HUES48 (cell line): ENCODE measurements at regions not wholly inside any gene's neighbourhood (a gene's known extent, or its start where the extent isn't known, plus 50 kb on each side); places are given as distances from the start of the nearest gene placed in this dataset.

Experiments used
- H3K27ac ChIP-seq: one replicate; pipeline ENCODE4 v1.7.0; 2013; ENCODE audit warnings: low read depth, low read length, inconsistent platforms
- H3K27me3 ChIP-seq: 2 replicates; pipeline ENCODE4 v1.6.1; 2013; ENCODE audit warnings: mild to moderate bottlenecking, low read length; ENCODE audit not compliant: control insufficient read depth, insufficient read depth
- H3K36me3 ChIP-seq: 2 replicates; pipeline ENCODE4 v1.6.1; 2013; ENCODE audit warnings: low read length; ENCODE audit not compliant: control insufficient read depth, insufficient read depth
- H3K4me1 ChIP-seq: 2 replicates; pipeline ENCODE4 v1.6.1; 2013; ENCODE audit warnings: mild to moderate bottlenecking, low read length; ENCODE audit not compliant: control insufficient read depth, insufficient read depth
- H3K4me3 ChIP-seq: 2 replicates; pipeline ENCODE4 v1.5.1; 2013; ENCODE audit warnings: mild to moderate bottlenecking, low read depth, low read length
- H3K9ac ChIP-seq: 2 replicates; pipeline ENCODE4 v1.6.1; 2013; ENCODE audit warnings: mild to moderate bottlenecking, low read depth, low read length, moderate library complexity
- H3K9me3 ChIP-seq: 2 replicates; pipeline ENCODE4 v1.6.1; 2013; ENCODE audit warnings: low read length; ENCODE audit not compliant: control insufficient read depth, insufficient read depth

DNA sequence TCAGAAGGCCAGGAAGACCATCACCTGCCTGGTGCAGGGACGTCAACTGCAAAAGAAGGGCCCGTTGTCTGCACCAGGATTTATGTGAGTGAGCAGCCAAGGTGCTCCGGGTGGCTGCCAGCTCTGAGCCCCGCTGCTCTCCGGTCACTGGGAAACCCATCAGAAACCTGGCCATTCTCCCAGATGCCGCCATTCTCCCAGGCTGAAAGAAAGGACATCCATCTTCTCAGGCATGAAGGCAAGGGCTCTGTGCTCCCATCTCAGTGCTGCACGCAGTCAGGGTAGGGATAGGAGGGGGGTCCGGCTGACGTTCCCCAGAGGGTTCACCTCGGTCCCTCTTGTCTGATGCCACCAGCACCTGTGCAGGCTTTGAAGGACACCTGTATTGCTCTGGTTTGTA is 158.4 kb downstream of the ERCC6L2 start:
- H3K36me3 ChIP-seq, result no peaks in the 10 kb centered on the region
- H3K27ac ChIP-seq, result no peak overlapping the region
- peaks cover 21% of the 10 kb centered on the region; the same call in 1 of the 2 replicates for H3K27me3 ChIP-seq
- no peaks in the 10 kb centered on the region for H3K4me1 ChIP-seq
- no peak overlapping the region for H3K4me3 ChIP-seq
- H3K9ac ChIP-seq, result no peak overlapping the region
- H3K9me3 ChIP-seq, result peaks cover 12% of the 10 kb centered on the region; the same call in 1 of the 2 replicates

DNA sequence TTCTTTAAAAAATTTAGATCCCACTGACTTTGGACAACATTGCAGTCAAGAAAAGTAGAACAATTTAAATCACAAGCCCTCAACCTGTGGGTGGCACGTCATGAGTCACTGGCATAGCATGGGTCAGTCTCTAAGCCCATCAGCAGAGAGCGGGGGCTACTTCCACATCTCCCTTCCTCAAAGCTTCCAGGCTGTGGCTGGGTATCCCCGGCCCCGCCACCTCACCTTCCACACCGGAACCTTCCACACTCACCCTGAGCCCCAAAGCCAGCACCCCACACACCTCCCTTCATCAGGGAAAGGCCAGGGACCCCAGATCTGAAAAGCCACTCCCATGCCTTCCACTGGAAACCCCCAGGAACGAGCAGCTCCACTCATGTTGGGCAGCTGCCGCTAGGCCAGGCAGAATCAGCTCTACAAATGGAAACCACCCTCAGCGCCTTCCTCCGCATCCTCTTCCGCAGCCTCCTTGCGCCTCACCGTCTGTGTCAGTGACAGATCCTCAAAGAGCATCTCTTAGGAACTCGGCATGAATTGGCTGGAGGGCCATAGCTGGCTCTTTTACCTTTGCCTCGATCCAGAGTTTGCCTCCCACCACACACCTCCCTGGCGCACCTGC is 156.5 kb downstream of the ERCC6L2 start:
- Histone ChIP-seq H3K4me1 (no peaks in the 10 kb centered on the region), H3K4me3 (no peak overlapping the region), H3K27ac (no peak overlapping the region), H3K27me3 (peaks cover 25% of the 10 kb centered on the region), H3K9ac (no peak overlapping the region), H3K9me3 (peaks cover 12% of the 10 kb centered on the region; the same call in 1 of the 2 replicates), H3K36me3 (no peaks in the 10 kb centered on the region)

DNA sequence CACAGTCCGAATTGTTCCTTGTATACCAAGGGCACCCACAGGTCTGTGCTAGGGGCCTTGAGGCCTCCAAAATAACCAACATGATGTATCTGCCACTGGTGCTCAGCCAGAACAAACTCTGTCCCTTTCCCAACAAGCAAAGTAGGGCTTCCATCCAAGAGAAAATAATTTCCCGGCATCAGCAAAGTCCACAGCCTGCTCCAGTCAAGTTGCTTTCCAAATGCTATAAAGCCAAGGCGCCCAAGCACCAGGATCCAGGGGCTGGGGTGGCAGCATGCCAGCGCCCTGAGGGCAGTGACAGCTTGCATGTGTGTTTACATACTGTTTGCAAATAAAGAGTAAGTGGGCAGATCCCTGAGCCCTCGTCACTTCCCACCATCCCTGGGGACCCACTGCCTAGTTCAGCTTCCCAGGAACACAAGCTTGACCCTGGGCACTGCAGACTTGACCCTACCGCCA is 155.9 kb downstream of the ERCC6L2 start:
- Histone ChIP-seq H3K27ac (no peak overlapping the region), H3K4me3 (no peak overlapping the region), H3K4me1 (no peaks in the 10 kb centered on the region), H3K9me3 (peaks cover 12% of the 10 kb centered on the region; the same call in 1 of the 2 replicates), H3K9ac (no peak overlapping the region), H3K27me3 (peaks cover 31% of the 10 kb centered on the region), H3K36me3 (no peaks in the 10 kb centered on the region)

DNA sequence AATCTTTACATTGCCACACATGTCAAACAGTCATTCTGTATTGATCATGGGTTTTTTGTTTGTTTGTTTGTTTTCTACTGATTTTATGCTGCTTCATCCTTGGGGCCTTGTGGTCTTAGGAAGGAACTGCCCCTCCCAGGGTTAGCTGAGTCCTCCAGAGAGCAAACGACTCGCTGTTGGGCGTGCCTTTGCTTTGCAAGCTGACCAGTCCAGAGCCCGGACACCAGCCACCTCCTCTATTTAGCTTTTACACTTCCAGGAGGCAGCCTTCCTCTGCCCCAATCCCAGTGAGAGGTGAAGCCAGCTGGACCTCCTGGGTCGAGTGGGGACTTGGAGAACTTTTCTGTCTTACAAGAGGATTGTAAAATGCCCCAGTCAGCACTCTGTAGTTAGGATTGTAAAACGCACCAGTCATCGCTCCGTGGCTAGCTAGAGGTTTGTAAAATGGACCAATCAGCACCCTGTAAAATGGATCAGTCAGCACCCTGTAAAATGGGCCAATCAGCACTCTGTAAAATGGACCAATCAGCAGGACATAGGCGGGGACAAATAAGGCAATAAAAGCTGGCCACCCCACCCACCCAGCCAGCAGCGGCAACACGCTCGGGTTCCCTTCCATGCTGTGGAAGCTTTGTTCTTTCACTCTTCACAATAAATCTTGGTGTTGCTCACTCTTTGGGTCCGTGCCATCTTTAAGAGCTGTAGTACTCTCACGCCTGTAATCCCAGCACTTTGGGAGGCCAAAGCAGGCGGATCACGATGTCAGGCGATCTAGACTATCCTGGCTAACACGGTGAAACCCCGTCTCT is 154.4 kb downstream of the ERCC6L2 start:
- Histone ChIP-seq H3K27me3 (peaks cover 45% of the 10 kb centered on the region), H3K27ac (no peak overlapping the region), H3K9me3 (peaks cover 4% of the 10 kb centered on the region; the same call in 1 of the 2 replicates), H3K36me3 (no peaks in the 10 kb centered on the region), H3K4me3 (no peak overlapping the region), H3K4me1 (no peaks in the 10 kb centered on the region), H3K9ac (no peak overlapping the region)

DNA sequence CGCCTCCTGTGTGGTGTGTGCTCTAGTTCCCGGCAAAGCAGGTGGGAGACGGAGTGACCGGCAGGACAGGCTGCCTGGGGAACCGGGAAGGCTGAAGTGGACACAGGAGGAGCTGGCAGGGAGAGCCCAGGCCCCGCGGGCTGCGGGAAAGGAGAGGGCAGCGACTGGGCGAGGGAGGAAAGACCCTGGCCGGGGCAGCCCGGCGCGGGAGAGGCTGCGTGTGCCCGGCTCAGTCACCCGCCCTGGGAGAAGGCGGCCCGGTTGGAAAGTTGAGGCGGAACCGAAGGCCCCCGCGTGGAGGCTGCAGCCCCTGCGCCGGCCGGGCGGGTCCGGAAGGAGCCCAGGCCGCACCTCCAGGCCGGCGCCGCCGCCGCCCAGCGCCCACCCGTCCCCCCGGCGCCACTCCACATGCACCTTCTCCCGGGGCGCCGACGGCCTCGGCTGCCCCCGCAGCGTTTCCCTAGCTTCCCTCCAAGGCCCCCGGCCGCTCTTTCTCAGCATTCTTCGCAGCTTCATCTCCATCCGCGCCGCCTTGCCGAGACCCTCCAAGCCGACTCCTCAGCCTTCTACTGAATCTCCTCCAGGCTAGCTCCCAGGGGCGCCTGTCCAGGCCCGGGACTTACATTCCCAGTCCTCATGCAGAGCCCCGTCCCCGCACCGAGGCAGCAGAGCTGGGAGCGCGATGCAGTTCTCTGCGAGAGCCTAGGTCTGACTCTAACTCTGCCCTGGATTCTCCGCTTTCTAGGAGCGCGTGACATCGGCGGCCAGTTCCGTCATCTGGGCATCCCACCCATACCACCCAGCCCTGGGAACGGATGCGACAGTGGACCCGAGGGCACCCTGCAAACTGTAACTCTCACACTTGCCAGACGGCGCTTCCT is 152.0 kb downstream of the ERCC6L2 start:
- Histone ChIP-seq H3K4me1 (peaks cover 9% of the 10 kb centered on the region; the same call in 1 of the 2 replicates), H3K9me3 (no peaks in the 10 kb centered on the region), H3K27ac (no peak overlapping the region), H3K4me3 (peak overlapping the region; percentile 54), H3K36me3 (no peaks in the 10 kb centered on the region), H3K27me3 (peaks cover 69% of the 10 kb centered on the region), H3K9ac (no peak overlapping the region)

DNA sequence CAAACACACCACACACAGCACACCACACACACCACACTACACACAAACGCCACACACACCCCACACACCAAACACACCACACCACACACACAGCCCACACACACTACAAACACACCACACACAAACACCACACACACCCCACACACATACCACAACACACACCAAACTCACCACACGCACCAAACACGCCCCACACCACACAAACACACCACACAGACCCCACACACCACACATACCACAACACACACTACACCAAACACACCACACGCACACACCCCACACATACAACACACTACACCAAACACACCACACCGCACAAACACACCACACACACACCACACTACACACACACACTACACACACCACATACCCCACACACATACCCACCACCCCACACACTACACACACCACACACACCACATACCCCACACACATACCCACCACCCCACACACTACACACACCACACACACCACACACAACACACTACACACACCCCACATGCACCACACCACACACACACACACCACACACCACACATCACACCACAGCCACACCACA is 151.2 kb downstream of the ERCC6L2 start:
- Histone ChIP-seq H3K4me3 (peak overlapping the region; percentile 54; the same call in 1 of the 2 replicates), H3K4me1 (peaks cover 14% of the 10 kb centered on the region; the same call in 1 of the 2 replicates), H3K27me3 (peaks cover 77% of the 10 kb centered on the region), H3K36me3 (no peaks in the 10 kb centered on the region), H3K27ac (no peak overlapping the region), H3K9ac (no peak overlapping the region), H3K9me3 (no peaks in the 10 kb centered on the region)

DNA sequence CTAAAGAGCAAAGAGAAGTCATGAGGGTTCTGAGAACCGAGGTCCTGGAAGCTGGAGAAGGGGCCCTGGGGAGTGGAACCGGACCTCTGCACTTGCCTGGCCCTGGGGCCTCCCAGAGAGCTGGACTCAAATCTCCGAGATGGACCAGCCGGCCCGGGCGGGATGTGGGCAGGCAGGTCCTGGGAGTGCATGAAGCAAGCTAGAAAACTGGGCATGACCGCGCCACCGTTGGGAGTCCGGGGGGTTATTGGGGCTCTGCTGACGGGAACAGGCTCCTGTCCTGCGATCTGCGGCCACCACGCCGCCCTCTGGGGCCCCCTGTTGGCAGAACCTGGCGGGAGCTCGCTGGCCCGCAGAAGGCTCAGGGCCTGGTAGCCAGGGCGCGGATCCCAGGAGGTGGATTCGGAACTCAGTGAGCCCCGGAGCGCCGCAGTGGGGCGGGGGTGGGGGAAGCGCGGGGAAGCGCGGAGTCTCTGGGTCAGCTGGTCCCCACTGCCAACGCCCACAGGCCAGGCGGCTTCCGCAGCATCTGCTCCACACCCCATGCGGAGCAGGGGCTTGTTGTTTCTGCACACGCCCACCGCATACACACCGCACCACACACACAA is 150.6 kb downstream of the ERCC6L2 start:
- no peaks in the 10 kb centered on the region for H3K9me3 ChIP-seq
- H3K4me3 ChIP-seq, result no peak overlapping the region
- H3K9ac ChIP-seq, result no peak overlapping the region
- peaks cover 83% of the 10 kb centered on the region for H3K27me3 ChIP-seq
- no peak overlapping the region for H3K27ac ChIP-seq
- H3K4me1 ChIP-seq, result peaks cover 14% of the 10 kb centered on the region; the same call in 1 of the 2 replicates
- H3K36me3 ChIP-seq, result no peaks in the 10 kb centered on the region

DNA sequence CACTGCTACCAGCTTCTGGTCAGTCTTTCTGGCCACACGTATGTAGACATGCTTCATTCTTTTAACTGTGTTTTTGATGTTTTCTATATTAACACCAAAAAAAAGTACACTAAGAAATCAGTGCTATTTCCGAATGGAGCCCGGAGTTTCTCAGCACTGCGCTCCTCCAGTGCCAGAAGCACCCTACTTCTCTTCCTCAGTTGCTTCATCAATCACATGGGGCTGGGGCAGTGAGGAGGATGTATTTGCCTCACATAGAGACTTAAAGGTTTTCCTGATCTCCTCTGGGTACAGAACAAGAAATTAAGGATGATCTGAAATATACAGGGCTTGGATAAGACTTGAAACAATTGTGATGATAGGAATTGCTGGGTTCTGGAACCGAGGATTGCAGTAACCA is 148.0 kb downstream of the ERCC6L2 start:
- Histone ChIP-seq H3K27me3 (peaks cover 98% of the 10 kb centered on the region), H3K9me3 (no peaks in the 10 kb centered on the region), H3K36me3 (no peaks in the 10 kb centered on the region), H3K4me3 (no peak overlapping the region), H3K4me1 (peaks cover 14% of the 10 kb centered on the region; the same call in 1 of the 2 replicates), H3K27ac (no peak overlapping the region), H3K9ac (no peak overlapping the region)

DNA sequence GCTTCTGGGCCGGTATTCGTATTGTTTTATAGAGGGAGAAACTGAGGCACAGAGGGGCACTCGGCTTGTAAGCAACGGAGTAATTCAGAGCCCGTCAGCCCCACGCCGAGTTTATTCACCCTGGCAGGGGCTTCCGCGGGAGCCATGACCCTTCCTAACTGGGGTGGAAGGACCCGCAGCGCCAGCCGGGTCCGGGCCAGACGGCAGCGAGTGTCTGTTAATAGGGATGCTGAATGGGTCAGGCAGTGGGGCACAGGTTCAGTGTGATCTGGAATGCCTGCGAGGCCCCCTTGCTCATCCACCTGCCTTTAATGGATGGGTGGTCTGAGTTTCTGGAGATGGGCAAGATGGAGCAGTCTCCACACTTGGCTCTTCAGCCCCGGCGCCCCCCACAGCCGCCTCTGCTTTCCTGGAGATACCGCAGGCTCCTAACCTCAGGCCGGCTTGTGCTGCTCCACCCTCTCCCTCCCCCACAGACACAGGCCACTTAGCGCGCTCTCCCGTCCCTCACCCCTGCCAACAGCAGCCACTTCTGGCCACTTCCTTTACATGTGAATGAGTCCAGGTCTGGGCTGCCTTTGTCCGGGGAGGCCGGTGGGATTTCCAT is 147.1 kb downstream of the ERCC6L2 start:
- Histone ChIP-seq H3K27me3 (peaks cover 89% of the 10 kb centered on the region), H3K4me3 (peak overlapping the region; percentile 71), H3K9ac (no peak overlapping the region)

More for the DNA sequence above, 147.1 kb downstream of the ERCC6L2 start:
- H3K4me1 ChIP-seq, result peaks cover 14% of the 10 kb centered on the region; the same call in 1 of the 2 replicates
- H3K36me3 ChIP-seq, result no peaks in the 10 kb centered on the region
- H3K27ac ChIP-seq, result no peak overlapping the region
- H3K9me3 ChIP-seq, result no peaks in the 10 kb centered on the region
